IMR-90 (cell line): ENCODE measurements at regions not wholly inside any gene's neighbourhood (a gene's known extent, or its start where the extent isn't known, plus 50 kb on each side); places are given as distances from the start of the nearest gene placed in this dataset.

Experiments
- ATAC-seq: fragments of 200-7000 bp; cut with Tn5 transposase; 2 replicates; pipeline ENCODE4 v1.9.1; 2020; ENCODE audit warnings: low read depth, mild to moderate bottlenecking, moderate library complexity
- BruUV-seq: library from RNA; stranded (reverse); fragments of 400-500 nt; replicated peaks from 2 replicates; lab custom pipeline; 2021; lab: Mats Ljungman, UMichigan
- CTCF ChIA-PET: fragments of 300-600 bp; formaldehyde crosslinking; extraction: SDS; loops from one replicate; lab custom pipeline; 2021; ENCODE audit warnings: antibody characterized with exemption; lab: Yijun Ruan, JAX
- POLR2A ChIA-PET: fragments of 300-600 bp; sonication (Branson Sonifier 250); formaldehyde crosslinking; loops from one replicate; lab custom pipeline; 2022; ENCODE audit warnings: antibody characterized with exemption; ENCODE audit not compliant: unreplicated experiment; lab: Charles Lee
- DNase-seq: peaks from one replicate; pipeline ENCODE4 v3.0.0; 2013
- H2AFZ ChIP-seq: replicated peaks from 2 replicates; pipeline ENCODE3; 2013; ENCODE audit warnings: low read length, mild to moderate bottlenecking; ENCODE audit not compliant: poor library complexity
- H2AK5ac ChIP-seq: 2 replicates; pipeline ENCODE4 v1.6.1; 2013; ENCODE audit warnings: low read depth, low read length, inconsistent platforms
- H2AK9ac ChIP-seq: replicated peaks from 2 replicates; pipeline ENCODE3; 2013; ENCODE audit warnings: mild to moderate bottlenecking, low read depth, low read length, moderate library complexity; ENCODE audit not compliant: poor library complexity
- H2BK120ac ChIP-seq: 2 replicates; pipeline ENCODE4 v1.6.1; 2013; ENCODE audit warnings: low read depth, low read length, inconsistent platforms
- H2BK15ac ChIP-seq: 3 replicates; pipeline ENCODE4 v1.6.1; 2013; ENCODE audit warnings: low read depth, low read length, inconsistent platforms
- H2BK20ac ChIP-seq: 2 replicates; pipeline ENCODE4 v1.6.1; 2013; ENCODE audit warnings: low read depth, mild to moderate bottlenecking, inconsistent platforms, low read length, moderate library complexity
- H2BK5ac ChIP-seq: 2 replicates; pipeline ENCODE4 v1.6.1; 2013; ENCODE audit warnings: mild to moderate bottlenecking, low read depth, low read length, inconsistent platforms; ENCODE audit not compliant: poor library complexity, severe bottlenecking
- H3K14ac ChIP-seq: replicated peaks from 2 replicates; pipeline ENCODE4 v1.6.1; 2013; ENCODE audit warnings: low read depth, low read length, inconsistent platforms
- H3K18ac ChIP-seq: 2 replicates; pipeline ENCODE4 v1.6.1; 2013; ENCODE audit warnings: low read depth, low read length, control low read depth
- H3K23ac ChIP-seq: 2 replicates; pipeline ENCODE4 v1.6.1; 2013; ENCODE audit warnings: low read depth, low read length, inconsistent platforms
- H3K27ac ChIP-seq: 2 replicates; pipeline ENCODE4 v1.5.1; 2013; ENCODE audit warnings: mild to moderate bottlenecking, control low read depth, low read length; ENCODE audit not compliant: insufficient read depth
- H3K27me3 ChIP-seq: 2 replicates; pipeline ENCODE4 v1.6.1; 2013; ENCODE audit warnings: low read length; ENCODE audit not compliant: control insufficient read depth, insufficient read depth
- H3K36me3 ChIP-seq: 2 replicates; pipeline ENCODE4 v1.6.1; 2013; ENCODE audit warnings: low read length, mixed read lengths; ENCODE audit not compliant: control insufficient read depth, insufficient read depth
- H3K4ac ChIP-seq: 2 replicates; pipeline ENCODE4 v1.6.1; 2013; ENCODE audit warnings: low read depth, low read length, inconsistent platforms
- H3K4me1 ChIP-seq: 2 replicates; pipeline ENCODE4 v1.6.1; 2013; ENCODE audit warnings: low read length, mixed read lengths; ENCODE audit not compliant: control insufficient read depth, insufficient read depth
- H3K4me2 ChIP-seq: 2 replicates; pipeline ENCODE4 v1.6.1; 2013; ENCODE audit warnings: low read depth, mild to moderate bottlenecking, control low read depth, low read length, moderate library complexity
- H3K4me3 ChIP-seq: 2 replicates; pipeline ENCODE4 v1.5.1; 2013; ENCODE audit warnings: low read depth, mild to moderate bottlenecking, control low read depth, low read length, moderate library complexity; ENCODE audit not compliant: insufficient read depth
- H3K56ac ChIP-seq: 2 replicates; pipeline ENCODE4 v1.6.1; 2013; ENCODE audit warnings: low read length, inconsistent platforms; ENCODE audit not compliant: insufficient read depth; ENCODE audit errors: extremely low read depth
- H3K79me1 ChIP-seq, 2 experiments: 2 replicates each; pipeline ENCODE4 v1.6.1; 2013; ENCODE audit warnings: low read length in 2 of 2, inconsistent platforms in 1 of 2, low read depth in 1 of 2
- H3K9ac ChIP-seq: 2 replicates; pipeline ENCODE4 v1.6.1; 2013; ENCODE audit warnings: low read depth, low read length, control low read depth
- H3K9me1 ChIP-seq: 2 replicates; pipeline ENCODE4 v1.6.1; 2013; ENCODE audit warnings: low read length, inconsistent platforms; ENCODE audit not compliant: insufficient read depth
- H3K9me3 ChIP-seq: 2 replicates; pipeline ENCODE4 v1.6.1; 2013; ENCODE audit warnings: low read length; ENCODE audit not compliant: control insufficient read depth, insufficient read depth
- H4K20me1 ChIP-seq: 2 replicates; pipeline ENCODE4 v1.6.1; 2013; ENCODE audit warnings: low read length, inconsistent platforms; ENCODE audit not compliant: insufficient read depth
- H4K5ac ChIP-seq: 2 replicates; pipeline ENCODE4 v1.6.1; 2013; ENCODE audit warnings: mild to moderate bottlenecking, low read depth, low read length, control low read depth
- H4K8ac ChIP-seq, 2 experiments: 2 replicates each; pipeline ENCODE4 v1.6.1; 2013; ENCODE audit warnings: low read depth in 2 of 2, low read length in 2 of 2, control low read depth in 1 of 2, inconsistent platforms in 1 of 2
- H4K91ac ChIP-seq: 2 replicates; pipeline ENCODE4 v1.6.1; 2013; ENCODE audit warnings: low read depth, low read length, inconsistent platforms; ENCODE audit not compliant: insufficient read depth
- CTCF ChIP-seq: conservative IDR thresholded peaks from 2 replicates; pipeline ENCODE4 v1.5.1; 2012; ENCODE audit warnings: mild to moderate bottlenecking, low read depth, low read length, improper control_type of control experiment
- FOS ChIP-seq: fragments of 150-350 bp; IDR thresholded peaks from 2 replicates; pipeline ENCODE4 v1.6.1; 2016; ENCODE audit warnings: low read depth, low read length
- MXI1 ChIP-seq: IDR thresholded peaks from 2 replicates; pipeline ENCODE4 v1.6.1; 2012; ENCODE audit warnings: low read depth, mild to moderate bottlenecking, low read length, moderate library complexity, borderline replicate concordance
- RFX5 ChIP-seq: IDR thresholded peaks from 2 replicates; pipeline ENCODE4 v1.8.0; 2012; ENCODE audit warnings: low read depth, mild to moderate bottlenecking, low read length, moderate library complexity
- SMC3 ChIP-seq: fragments of 150-350 bp; IDR thresholded peaks from 2 replicates; pipeline ENCODE4 v1.6.1; 2016; ENCODE audit warnings: low read depth, mild to moderate bottlenecking, antibody characterized with exemption, low read length, moderate library complexity
- WGBS, 2 experiments: methylation state at CpG; one replicate each; pipeline versions ENCODE4 v1.1.5 to v1.1.7; 2013; ENCODE audit warnings: missing lambda C conversion rate in 2 of 2; ENCODE audit not compliant: insufficient read length in 1 of 2; ENCODE audit errors: extremely low coverage in 2 of 2; 5-methylcytosine and 5-hydroxymethylcytosine counted together
- dilution Hi-C: fragments of 300-500 bp; cut with HindIII; formaldehyde crosslinking; loops from one replicate; pipeline ENCODE4 v1.14.3; 2018; ENCODE audit warnings: low sequenced_read_pairs; ENCODE audit not compliant: unreplicated experiment
- in situ Hi-C: fragments of 300-500 bp; cut with MboI; formaldehyde crosslinking; loops from 3 replicates; pipeline ENCODE4 v1.14.3; 2019; ENCODE audit warnings: low sequenced_read_pairs, inconsistent platforms, mixed read lengths
- intact Hi-C: fragments of 100-400 bp; cut with micrococcal nuclease; formaldehyde crosslinking; loops from 2 replicates; pipeline ENCODE4 v1.10.0; 2022

DNA sequence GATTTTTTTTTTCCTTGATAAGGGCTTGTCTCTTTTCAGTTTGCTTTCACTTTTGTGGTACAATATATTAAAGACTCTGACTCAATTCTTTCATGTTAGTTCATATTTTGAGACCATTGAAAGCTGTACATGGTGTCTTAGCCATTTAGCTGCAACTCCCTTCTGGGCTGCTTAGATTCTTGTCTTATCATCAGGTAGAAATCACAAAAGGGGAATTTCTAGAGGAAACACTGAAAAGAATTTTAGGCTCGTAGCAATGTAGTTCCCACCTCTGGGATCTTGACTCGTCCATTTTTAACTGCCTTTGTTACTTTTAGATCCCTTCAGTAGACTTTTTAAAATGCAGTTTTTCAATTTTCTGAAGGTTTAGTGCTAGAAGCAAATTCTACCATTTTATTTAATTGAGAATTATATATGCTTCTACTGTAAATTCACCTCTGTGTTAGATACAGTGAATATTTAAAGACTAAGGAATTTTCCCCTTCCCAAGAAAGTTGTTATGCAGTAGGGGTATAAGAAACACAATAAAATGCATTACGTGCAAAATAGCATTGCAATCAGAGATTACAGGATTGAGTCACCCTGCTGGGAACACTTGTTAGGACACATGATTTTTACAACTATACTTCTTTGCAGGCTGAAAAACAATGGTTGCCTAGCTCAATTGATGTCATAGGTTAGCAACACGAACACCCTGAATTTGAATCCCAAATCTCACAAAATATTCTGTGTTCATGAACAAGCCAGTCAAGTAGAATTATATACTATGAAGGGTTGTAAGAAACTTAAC lies 772.7 kb downstream of the PDCD6IP start:
- Histone ChIP-seq H3K4ac (no peak overlapping the region), H4K5ac (no peak overlapping the region), H3K4me2 (no peak overlapping the region), H3K9me3 (peaks cover 2% of the 10 kb centered on the region; the same call in 1 of the 2 replicates), H2BK120ac (no peak overlapping the region), H3K4me1 (no peaks in the 10 kb centered on the region), H3K23ac (no peak overlapping the region), H2AK9ac (no peak overlapping the region), H4K8ac (no peak overlapping the region), H3K36me3 (no peaks in the 10 kb centered on the region), H3K27me3 (no peaks in the 10 kb centered on the region), H4K91ac (no peak overlapping the region), H3K79me1 (no peaks in the 10 kb centered on the region), H3K56ac (no peak overlapping the region), H2AK5ac (no peak overlapping the region), H2AFZ (no peak overlapping the region), H3K27ac (no peak overlapping the region), H3K9ac (no peak overlapping the region), H3K9me1 (no peaks in the 10 kb centered on the region), H3K14ac (no peak overlapping the region), H4K20me1 (no peaks in the 10 kb centered on the region), H2BK15ac (no peak overlapping the region), H3K4me3 (no peak overlapping the region), H2BK5ac (no peak overlapping the region), H3K18ac (no peak overlapping the region), H2BK20ac (no peak overlapping the region)
- dilution Hi-C loops, result no loop called here
- TF ChIP-seq CTCF (no peak), SMC3 (no peak), MXI1 (no peak), FOS (no peak), RFX5 (no peak)
- CTCF ChIA-PET, result no interaction called here
- POLR2A ChIA-PET, result no interaction called here
- BruUV-seq, result no TSS peak
- intact Hi-C loops, result no loop called here
- DNase-seq (no peak), ATAC-seq (no peak)
- WGBS, 2 experiments, result no CpG with 5 or more reads among the region's 4 CpGs
- in situ Hi-C loops, result no loop called here
